ENCODE measurements at regions not wholly inside any gene's neighbourhood (a gene's known extent, or its start where the extent isn't known, plus 50 kb on each side); places are given as distances from the start of the nearest gene placed in this dataset.

DNA sequence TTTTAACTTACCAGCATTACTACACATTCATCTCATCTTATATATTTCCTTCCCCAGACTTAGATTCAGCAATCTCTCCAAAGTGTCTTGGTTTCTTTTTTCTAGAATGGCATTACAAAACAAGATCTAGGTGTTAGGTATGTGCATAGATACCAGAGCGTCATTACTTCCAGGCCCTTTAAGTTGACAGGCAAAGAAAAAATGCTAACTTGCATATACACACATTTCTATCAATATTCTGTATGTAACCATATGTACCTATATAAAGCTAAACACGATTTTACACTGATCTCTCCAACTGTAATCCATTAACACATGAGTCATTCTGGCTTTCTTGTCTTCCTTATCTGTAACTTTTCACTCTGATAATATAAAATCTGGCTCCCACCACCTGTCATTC, 503.8 kb upstream of the NRXN1 start:
- TF ChIP-seq POLR2A (IDR thresholded peaks at IDR 0.05; ENCODE audit: low read depth, low read length), result no peak
- TF ChIP-seq POLR2AphosphoS5 (IDR thresholded peaks at IDR 0.05; ENCODE audit: low read depth, low read length), result no peak
- no peak for TF ChIP-seq TAF1 (IDR thresholded peaks at IDR 0.05; ENCODE audit: low read depth, low read length)
- TF ChIP-seq PAX5 (IDR thresholded peaks at IDR 0.05; ENCODE audit: insufficient read depth, low read length, severe bottlenecking), result no peak
- TF ChIP-seq SPI1 (IDR thresholded peaks at IDR 0.05; ENCODE audit: low read depth, low read length), result no peak

Measured in GM12891 (cell line).